HG03108 (cell line): ENCODE measurements at regions not wholly inside any gene's neighbourhood (a gene's known extent, or its start where the extent isn't known, plus 50 kb on each side); places are given as distances from the start of the nearest gene placed in this dataset.

Source experiments
- ATAC-seq: cut with Tn5 transposase; IDR thresholded peaks from one replicate; pipeline ENCODE4 v1.9.1; 2021; ENCODE audit warnings: moderate library complexity; ENCODE audit not compliant: unreplicated experiment

DNA sequence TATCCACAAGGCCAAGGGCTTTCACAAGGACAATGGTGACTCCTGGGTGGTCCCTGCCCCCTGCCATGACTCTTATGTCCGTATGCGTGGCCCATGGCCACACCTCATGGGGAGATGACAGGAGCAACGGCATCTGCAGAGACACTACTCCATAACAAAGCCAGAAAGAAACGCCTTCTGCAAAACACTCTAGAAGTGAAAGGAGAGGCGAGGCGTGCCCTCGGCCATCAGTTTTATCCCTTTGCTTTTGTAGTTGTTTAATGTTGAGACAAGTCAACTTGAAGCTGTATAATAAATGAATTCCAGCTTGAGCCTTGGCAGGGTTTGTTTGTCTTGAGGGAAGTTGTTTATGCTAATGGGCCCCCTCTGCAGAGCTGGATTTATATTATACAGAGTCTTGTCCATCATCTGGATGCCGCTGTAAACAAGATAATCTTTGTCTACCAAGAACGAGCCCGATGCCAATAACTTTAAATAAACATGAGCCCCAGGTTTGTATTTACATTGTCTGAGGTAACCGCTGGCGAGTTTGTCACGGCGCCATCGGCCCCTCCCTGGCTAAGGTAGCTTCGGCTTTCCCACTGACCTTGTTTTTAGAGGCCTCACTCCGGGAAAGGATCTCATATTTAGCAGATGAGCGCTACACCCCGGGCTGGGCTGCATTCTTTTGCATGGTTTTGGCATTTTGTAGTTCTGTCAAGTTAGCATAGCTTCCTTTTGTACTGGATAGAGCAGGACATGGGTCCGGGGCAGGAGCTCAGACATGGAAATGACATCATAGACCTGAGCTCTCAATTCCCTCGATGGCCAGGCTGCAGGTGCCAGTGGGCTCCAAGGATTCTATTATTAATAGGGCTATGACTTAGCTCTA, 165.3 kb downstream of the ERCC6L2 start:
- ATAC-seq: no peak

DNA sequence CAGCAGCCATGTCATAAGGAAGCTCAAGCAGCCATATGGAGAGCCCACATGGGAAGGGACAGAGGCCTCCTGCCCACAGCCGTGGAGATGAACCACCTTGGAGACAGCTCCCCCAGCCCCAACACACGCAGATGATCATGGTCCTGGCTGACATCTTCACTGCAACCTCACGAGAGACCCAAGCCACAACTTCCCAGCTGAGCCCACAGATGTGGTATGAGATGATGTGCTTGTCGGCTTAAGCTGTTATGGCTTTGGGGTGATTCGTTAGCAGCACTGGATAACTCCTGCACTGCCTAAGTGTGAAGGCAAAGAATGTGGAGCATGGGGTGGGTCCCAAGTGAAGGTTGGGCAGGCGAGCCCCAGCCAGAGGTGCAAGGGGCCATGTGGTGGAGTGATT, 163.4 kb downstream of the ERCC6L2 start:
- no peak for ATAC-seq

DNA sequence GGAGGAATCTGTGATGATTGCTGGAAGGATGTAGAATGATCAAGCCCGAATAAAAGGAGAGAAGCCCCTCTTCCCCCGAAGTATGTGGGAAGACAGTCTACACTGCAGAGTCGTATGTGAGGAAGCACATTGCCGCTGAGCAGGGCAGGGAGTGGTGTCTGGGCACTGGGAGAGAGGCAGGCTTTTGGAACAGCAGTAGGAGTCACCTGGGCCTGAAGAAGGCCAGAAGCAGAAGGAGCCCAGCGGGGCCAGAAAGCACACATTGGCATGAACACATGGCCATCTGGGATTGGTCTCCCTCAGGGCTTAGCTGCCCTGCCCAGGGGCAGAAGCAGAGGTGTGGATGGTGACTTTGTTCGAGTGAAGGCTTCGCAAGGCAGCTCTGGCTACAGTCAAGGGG, 162.8 kb downstream of the ERCC6L2 start:
- no peak for ATAC-seq

DNA sequence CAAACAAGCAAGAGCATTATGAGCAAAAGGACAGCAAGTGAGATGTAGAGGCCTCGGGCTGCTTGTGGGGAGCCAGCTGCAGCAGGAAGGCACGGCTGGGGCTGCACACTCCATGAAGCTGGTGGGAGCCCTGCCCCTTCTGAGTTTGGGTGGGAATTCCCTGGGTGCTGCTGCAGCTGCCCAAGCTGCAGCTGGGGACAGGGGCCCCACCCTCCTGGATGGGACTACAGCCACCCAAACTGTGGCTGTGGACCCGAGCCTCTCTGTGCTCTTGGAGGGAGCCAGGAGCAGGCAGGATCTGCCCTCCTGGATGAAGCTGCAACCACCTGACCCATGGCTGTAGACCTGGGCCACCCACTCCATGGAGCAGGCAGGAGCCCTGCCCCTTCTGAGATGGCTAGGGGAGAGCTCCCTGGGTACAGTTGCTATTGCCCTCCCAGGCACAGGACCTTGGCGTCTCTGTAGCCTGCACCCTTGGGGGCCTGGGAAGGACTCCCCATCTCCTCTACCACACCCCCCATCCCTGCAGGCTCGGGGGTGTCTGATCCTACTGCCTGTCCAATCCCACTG, 159.1 kb downstream of the ERCC6L2 start:
- ATAC-seq: no peak

DNA sequence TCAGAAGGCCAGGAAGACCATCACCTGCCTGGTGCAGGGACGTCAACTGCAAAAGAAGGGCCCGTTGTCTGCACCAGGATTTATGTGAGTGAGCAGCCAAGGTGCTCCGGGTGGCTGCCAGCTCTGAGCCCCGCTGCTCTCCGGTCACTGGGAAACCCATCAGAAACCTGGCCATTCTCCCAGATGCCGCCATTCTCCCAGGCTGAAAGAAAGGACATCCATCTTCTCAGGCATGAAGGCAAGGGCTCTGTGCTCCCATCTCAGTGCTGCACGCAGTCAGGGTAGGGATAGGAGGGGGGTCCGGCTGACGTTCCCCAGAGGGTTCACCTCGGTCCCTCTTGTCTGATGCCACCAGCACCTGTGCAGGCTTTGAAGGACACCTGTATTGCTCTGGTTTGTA, 158.4 kb downstream of the ERCC6L2 start:
- ATAC-seq: no peak

DNA sequence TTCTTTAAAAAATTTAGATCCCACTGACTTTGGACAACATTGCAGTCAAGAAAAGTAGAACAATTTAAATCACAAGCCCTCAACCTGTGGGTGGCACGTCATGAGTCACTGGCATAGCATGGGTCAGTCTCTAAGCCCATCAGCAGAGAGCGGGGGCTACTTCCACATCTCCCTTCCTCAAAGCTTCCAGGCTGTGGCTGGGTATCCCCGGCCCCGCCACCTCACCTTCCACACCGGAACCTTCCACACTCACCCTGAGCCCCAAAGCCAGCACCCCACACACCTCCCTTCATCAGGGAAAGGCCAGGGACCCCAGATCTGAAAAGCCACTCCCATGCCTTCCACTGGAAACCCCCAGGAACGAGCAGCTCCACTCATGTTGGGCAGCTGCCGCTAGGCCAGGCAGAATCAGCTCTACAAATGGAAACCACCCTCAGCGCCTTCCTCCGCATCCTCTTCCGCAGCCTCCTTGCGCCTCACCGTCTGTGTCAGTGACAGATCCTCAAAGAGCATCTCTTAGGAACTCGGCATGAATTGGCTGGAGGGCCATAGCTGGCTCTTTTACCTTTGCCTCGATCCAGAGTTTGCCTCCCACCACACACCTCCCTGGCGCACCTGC, 156.5 kb downstream of the ERCC6L2 start:
- no peak for ATAC-seq

DNA sequence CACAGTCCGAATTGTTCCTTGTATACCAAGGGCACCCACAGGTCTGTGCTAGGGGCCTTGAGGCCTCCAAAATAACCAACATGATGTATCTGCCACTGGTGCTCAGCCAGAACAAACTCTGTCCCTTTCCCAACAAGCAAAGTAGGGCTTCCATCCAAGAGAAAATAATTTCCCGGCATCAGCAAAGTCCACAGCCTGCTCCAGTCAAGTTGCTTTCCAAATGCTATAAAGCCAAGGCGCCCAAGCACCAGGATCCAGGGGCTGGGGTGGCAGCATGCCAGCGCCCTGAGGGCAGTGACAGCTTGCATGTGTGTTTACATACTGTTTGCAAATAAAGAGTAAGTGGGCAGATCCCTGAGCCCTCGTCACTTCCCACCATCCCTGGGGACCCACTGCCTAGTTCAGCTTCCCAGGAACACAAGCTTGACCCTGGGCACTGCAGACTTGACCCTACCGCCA, 155.9 kb downstream of the ERCC6L2 start:
- ATAC-seq: no peak

DNA sequence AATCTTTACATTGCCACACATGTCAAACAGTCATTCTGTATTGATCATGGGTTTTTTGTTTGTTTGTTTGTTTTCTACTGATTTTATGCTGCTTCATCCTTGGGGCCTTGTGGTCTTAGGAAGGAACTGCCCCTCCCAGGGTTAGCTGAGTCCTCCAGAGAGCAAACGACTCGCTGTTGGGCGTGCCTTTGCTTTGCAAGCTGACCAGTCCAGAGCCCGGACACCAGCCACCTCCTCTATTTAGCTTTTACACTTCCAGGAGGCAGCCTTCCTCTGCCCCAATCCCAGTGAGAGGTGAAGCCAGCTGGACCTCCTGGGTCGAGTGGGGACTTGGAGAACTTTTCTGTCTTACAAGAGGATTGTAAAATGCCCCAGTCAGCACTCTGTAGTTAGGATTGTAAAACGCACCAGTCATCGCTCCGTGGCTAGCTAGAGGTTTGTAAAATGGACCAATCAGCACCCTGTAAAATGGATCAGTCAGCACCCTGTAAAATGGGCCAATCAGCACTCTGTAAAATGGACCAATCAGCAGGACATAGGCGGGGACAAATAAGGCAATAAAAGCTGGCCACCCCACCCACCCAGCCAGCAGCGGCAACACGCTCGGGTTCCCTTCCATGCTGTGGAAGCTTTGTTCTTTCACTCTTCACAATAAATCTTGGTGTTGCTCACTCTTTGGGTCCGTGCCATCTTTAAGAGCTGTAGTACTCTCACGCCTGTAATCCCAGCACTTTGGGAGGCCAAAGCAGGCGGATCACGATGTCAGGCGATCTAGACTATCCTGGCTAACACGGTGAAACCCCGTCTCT, 154.4 kb downstream of the ERCC6L2 start:
- ATAC-seq: no peak

DNA sequence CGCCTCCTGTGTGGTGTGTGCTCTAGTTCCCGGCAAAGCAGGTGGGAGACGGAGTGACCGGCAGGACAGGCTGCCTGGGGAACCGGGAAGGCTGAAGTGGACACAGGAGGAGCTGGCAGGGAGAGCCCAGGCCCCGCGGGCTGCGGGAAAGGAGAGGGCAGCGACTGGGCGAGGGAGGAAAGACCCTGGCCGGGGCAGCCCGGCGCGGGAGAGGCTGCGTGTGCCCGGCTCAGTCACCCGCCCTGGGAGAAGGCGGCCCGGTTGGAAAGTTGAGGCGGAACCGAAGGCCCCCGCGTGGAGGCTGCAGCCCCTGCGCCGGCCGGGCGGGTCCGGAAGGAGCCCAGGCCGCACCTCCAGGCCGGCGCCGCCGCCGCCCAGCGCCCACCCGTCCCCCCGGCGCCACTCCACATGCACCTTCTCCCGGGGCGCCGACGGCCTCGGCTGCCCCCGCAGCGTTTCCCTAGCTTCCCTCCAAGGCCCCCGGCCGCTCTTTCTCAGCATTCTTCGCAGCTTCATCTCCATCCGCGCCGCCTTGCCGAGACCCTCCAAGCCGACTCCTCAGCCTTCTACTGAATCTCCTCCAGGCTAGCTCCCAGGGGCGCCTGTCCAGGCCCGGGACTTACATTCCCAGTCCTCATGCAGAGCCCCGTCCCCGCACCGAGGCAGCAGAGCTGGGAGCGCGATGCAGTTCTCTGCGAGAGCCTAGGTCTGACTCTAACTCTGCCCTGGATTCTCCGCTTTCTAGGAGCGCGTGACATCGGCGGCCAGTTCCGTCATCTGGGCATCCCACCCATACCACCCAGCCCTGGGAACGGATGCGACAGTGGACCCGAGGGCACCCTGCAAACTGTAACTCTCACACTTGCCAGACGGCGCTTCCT, 152.0 kb downstream of the ERCC6L2 start:
- ATAC-seq: no peak

DNA sequence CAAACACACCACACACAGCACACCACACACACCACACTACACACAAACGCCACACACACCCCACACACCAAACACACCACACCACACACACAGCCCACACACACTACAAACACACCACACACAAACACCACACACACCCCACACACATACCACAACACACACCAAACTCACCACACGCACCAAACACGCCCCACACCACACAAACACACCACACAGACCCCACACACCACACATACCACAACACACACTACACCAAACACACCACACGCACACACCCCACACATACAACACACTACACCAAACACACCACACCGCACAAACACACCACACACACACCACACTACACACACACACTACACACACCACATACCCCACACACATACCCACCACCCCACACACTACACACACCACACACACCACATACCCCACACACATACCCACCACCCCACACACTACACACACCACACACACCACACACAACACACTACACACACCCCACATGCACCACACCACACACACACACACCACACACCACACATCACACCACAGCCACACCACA, 151.2 kb downstream of the ERCC6L2 start:
- ATAC-seq: no peak

DNA sequence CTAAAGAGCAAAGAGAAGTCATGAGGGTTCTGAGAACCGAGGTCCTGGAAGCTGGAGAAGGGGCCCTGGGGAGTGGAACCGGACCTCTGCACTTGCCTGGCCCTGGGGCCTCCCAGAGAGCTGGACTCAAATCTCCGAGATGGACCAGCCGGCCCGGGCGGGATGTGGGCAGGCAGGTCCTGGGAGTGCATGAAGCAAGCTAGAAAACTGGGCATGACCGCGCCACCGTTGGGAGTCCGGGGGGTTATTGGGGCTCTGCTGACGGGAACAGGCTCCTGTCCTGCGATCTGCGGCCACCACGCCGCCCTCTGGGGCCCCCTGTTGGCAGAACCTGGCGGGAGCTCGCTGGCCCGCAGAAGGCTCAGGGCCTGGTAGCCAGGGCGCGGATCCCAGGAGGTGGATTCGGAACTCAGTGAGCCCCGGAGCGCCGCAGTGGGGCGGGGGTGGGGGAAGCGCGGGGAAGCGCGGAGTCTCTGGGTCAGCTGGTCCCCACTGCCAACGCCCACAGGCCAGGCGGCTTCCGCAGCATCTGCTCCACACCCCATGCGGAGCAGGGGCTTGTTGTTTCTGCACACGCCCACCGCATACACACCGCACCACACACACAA, 150.6 kb downstream of the ERCC6L2 start:
- no peak for ATAC-seq

DNA sequence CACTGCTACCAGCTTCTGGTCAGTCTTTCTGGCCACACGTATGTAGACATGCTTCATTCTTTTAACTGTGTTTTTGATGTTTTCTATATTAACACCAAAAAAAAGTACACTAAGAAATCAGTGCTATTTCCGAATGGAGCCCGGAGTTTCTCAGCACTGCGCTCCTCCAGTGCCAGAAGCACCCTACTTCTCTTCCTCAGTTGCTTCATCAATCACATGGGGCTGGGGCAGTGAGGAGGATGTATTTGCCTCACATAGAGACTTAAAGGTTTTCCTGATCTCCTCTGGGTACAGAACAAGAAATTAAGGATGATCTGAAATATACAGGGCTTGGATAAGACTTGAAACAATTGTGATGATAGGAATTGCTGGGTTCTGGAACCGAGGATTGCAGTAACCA, 148.0 kb downstream of the ERCC6L2 start:
- ATAC-seq: no peak

DNA sequence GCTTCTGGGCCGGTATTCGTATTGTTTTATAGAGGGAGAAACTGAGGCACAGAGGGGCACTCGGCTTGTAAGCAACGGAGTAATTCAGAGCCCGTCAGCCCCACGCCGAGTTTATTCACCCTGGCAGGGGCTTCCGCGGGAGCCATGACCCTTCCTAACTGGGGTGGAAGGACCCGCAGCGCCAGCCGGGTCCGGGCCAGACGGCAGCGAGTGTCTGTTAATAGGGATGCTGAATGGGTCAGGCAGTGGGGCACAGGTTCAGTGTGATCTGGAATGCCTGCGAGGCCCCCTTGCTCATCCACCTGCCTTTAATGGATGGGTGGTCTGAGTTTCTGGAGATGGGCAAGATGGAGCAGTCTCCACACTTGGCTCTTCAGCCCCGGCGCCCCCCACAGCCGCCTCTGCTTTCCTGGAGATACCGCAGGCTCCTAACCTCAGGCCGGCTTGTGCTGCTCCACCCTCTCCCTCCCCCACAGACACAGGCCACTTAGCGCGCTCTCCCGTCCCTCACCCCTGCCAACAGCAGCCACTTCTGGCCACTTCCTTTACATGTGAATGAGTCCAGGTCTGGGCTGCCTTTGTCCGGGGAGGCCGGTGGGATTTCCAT, 147.1 kb downstream of the ERCC6L2 start:
- ATAC-seq: no peak

DNA sequence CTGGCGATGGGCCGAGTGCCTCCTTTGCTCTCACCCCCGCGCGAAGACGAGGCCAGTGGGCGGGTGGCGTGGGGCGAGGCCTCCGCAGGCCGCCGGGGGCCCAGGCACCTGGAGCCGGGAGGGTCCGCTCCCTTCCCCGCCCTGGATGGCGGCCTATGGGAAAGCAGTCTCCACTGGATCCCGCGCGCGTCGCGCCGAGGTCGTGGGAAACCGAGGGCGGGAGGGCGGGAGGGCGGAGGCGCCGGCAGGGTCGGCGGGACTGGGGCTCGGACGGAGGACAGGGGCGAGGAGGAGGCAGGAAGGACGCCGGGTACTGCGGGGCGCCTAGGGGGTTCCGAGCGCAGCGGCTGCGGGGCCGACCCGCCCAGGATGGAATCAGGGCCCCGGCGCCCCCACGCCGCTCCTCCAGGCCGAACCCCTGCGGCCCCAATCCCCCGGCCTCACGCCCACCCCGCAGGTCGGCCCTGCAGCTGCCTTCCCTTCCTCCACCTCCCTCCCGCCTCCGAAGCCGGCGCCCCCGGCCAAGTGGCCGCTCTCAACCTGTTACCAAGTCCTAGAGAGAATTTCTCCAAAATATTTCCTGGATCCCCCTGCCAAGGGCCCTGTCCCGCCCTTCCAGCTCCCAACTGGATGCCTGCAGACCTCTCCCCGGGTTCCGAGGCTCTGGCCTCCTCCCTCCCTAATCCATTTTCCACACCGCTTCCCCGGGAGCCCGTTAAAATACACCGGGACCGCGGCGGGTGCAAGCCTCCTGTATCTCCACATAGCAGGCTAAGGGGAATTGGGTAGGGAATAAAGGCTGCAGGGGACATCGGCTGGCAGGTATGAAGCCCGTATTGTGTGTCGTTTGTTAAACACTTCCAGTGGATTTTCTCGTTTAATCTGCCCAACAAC, 146.3 kb downstream of the ERCC6L2 start:
- no peak for ATAC-seq

DNA sequence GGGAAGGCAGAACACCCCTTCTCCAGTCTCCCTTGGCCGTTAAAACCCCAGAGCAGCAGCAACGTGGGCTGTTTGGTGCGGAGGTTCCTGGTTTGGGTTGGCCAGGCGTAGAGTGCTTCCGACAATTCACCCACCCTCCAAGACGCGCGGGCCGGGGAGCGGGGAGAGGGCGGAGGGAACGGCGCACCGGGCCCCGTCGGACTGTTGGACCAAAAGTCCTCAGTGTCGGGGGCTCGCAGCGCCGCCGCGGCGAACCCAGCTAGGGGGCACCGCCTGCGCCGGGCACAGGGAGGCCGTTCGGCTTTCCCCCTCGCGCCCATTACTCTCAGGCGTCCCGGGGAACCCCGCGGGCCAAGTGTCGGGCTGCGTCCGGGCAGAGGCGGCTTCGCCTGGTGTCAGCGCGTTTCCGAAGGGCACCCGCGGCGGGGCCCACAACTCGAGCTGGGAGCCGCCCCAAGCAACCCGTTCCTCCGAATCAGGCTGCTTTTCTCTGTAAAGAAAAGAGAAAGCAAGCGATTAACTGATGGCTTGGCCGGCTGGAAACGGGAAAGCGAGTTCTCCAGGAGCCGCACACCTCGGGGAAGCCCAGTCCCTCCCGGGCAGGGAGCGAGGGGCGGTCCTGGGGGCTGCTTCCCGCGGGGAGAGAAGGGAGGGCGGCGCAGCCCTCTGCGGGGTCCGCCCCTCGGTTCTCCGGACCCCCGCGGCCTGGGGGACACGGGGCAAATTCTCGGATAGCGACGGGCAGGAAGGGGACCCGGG, 145.5 kb downstream of the ERCC6L2 start:
- ATAC-seq: no peak

DNA sequence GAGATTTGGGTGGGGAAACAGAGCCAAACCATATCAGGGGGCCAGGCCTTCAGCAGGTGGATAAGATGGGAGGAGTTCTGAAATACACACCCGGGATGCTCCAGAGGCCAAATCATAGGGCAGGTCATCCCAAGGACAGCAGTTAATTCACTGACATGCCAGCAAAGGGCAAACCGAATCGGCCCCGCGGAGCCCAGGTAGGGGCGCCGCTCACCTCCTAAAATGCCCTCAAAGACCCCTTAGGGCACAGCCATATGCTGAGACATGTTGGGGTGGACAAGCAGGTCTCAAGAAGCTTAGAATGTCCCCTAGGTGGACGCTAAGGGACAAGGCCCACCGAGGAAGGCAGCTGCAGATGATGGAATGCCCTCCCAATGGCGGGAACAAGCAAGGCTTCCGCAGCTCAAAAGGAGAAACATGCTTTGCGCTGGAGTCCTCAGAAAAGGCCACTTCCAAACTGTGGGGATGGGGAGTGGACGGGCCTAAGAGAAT, 144.9 kb downstream of the ERCC6L2 start:
- no peak for ATAC-seq
